Esophagus muscularis mucosa (tissue), 4 donors: ENCODE measurements at regions not wholly inside any gene's neighbourhood (a gene's known extent, or its start where the extent isn't known, plus 50 kb on each side); places are given as distances from the start of the nearest gene placed in this dataset.
"Not testable (repeated sequence)": the region's sequence is repeated elsewhere in the genome, so short reads cannot be mapped to it uniquely, and the experiment has no call there.

ENCODE experiments used
- DNase-seq: peaks from one replicate; pipeline ENCODE4 v3.0.0-alpha.2; 2017; ENCODE audit errors: extremely low spot score
- H3K27ac ChIP-seq, 4 donors: fragments of 200-600 bp; sonication (generic); replicated peaks in 1 of 4; 1 replicate in 3 of 4; 2 replicates in 1 of 4; pipeline ENCODE4 v1.5.1; 2016 to 2019; ENCODE audit warnings: mild to moderate bottlenecking in 1 of 4
- H3K27me3 ChIP-seq, 4 donors: fragments of 200-600 bp; sonication (generic); one replicate each; pipeline versions ENCODE4 v1.5.1 to v1.6.0; 2016 to 2019
- H3K36me3 ChIP-seq, 4 donors: fragments of 200-600 bp; sonication (generic); one replicate each; pipeline ENCODE4 v1.5.1; 2016 to 2019
- H3K4me1 ChIP-seq, 4 donors: fragments of 200-600 bp; sonication (generic); one replicate each; pipeline ENCODE4 v1.5.1; 2016 to 2019
- H3K4me3 ChIP-seq, 4 donors: fragments of 200-600 bp; sonication (generic); 1 replicate in 2 of 4; 2 replicates in 2 of 4; pipeline ENCODE4 v1.5.1; 2016 to 2019; ENCODE audit warnings: mild to moderate bottlenecking in 4 of 4, moderate library complexity in 1 of 4
- H3K9me3 ChIP-seq, 4 donors: fragments of 200-600 bp; sonication (generic); 1 replicate in 3 of 4; 2 replicates in 1 of 4; pipeline ENCODE4 v1.5.1; 2016 to 2019
- CTCF ChIP-seq, 3 experiments: fragments of 200-600 bp in 2 of 3; fragments of 450-650 bp in 1 of 3; sonication (generic) in 2 of 3; IDR thresholded peaks; one replicate each; pipeline ENCODE4 v1.5.1; 2017 to 2019; ENCODE audit warnings: antibody characterized with exemption in 3 of 3, mild to moderate bottlenecking in 2 of 3, moderate library complexity in 1 of 3
- EP300 ChIP-seq: sonication (generic); formaldehyde crosslinking; IDR thresholded peaks from one replicate; pipeline ENCODE4 v1.6.1; 2017; ENCODE audit warnings: antibody characterized with exemption
- POLR2A ChIP-seq: fragments of 450-650 bp; IDR thresholded peaks from one replicate; pipeline ENCODE4 v1.6.1; 2017; ENCODE audit warnings: antibody characterized with exemption, moderate library complexity, mild to moderate bottlenecking, low read depth
- POLR2AphosphoS5 ChIP-seq, 2 donors: sonication (generic); formaldehyde crosslinking; IDR thresholded peaks; one replicate each; pipeline ENCODE4 v1.6.1; 2017; ENCODE audit warnings: antibody characterized with exemption in 2 of 2
- WGBS: methylation state at CpG from one replicate; pipeline ENCODE4 v1.1.5; 2018; 5-methylcytosine and 5-hydroxymethylcytosine counted together
- intact Hi-C: fragments of 100-400 bp; cut with DNase I; formaldehyde crosslinking; loops from one replicate; pipeline ENCODE4 v1.15.1; 2023

- 64% methylated on average over 2 of the region's 2 CpGs for WGBS
- DNase-seq = no peak
Observed at GRCh38 chr1:200292699-200293098, 117.1 kb downstream of the ZNF281 start.

GRCh38 chr1:200291106-200291505 is 118.7 kb downstream of the ZNF281 start:
- Histone ChIP-seq H3K36me3 (no peaks in the 10 kb centered on the region), H3K4me3 (no peak overlapping the region), H3K27ac (no peak overlapping the region), H3K4me1 (no peaks in the 10 kb centered on the region), H3K9me3 (no peaks in the 10 kb centered on the region), H3K27me3 (no peaks in the 10 kb centered on the region)
- WGBS = 75% methylated on average over 2 of the region's 2 CpGs
- no peak for DNase-seq
- TF ChIP-seq POLR2AphosphoS5 (IDR thresholded peaks at IDR 0.05) (no peak), CTCF (IDR thresholded peaks at IDR 0.05) (no peak), EP300 (no peak), POLR2A (no peak)
- intact Hi-C loops = no loop called here

More at GRCh38 chr1:200292699-200293098, 117.1 kb downstream of the ZNF281 start:
- intact Hi-C loops = no loop called here
- Histone ChIP-seq H3K9me3 (no peaks in the 10 kb centered on the region), H3K27ac (no peak overlapping the region), H3K36me3 (no peaks in the 10 kb centered on the region), H3K27me3 (no peaks in the 10 kb centered on the region), H3K4me1 (no peaks in the 10 kb centered on the region), H3K4me3 (no peak overlapping the region)
- TF ChIP-seq POLR2AphosphoS5 (IDR thresholded peaks at IDR 0.05) = no peak

- WGBS = 67% methylated on average over 5 of the region's 5 CpGs
Observed at GRCh38 chr1:200290010-200290685, 119.7 kb downstream of the ZNF281 start.

GRCh38 chr1:200288226-200288625 is 121.6 kb downstream of the ZNF281 start:
- intact Hi-C loops = no loop called here

More at GRCh38 chr1:200290010-200290685, 119.7 kb downstream of the ZNF281 start:
- H3K27me3 ChIP-seq = no peaks in the 10 kb centered on the region
- no peak for DNase-seq
- no peaks in the 10 kb centered on the region for H3K9me3 ChIP-seq
- no peak for TF ChIP-seq EP300
- intact Hi-C loops = no loop called here
- no peaks in the 10 kb centered on the region for H3K36me3 ChIP-seq
- H3K4me1 ChIP-seq = no peaks in the 10 kb centered on the region
- H3K27ac ChIP-seq = no peak overlapping the region
- H3K4me3 ChIP-seq = no peak overlapping the region

GRCh38 chr1:200284236-200284635 is 125.6 kb downstream of the ZNF281 start:
- intact Hi-C loops, H3K27ac ChIP-seq, H3K9me3 ChIP-seq, H3K4me1 ChIP-seq, H3K4me3 ChIP-seq, H3K36me3 ChIP-seq, H3K27me3 ChIP-seq, DNase-seq: not testable (repeated sequence)
- whole genome bisulfite sequencing = 100% methylated on average over 5 of the region's 5 CpGs

More at GRCh38 chr1:200288226-200288625, 121.6 kb downstream of the ZNF281 start:
- Histone ChIP-seq H3K36me3 (no peaks in the 10 kb centered on the region), H3K27me3 (no peaks in the 10 kb centered on the region), H3K4me1 (no peaks in the 10 kb centered on the region), H3K27ac (no peak overlapping the region), H3K4me3 (no peak overlapping the region), H3K9me3 (no peaks in the 10 kb centered on the region)
- no peak for TF ChIP-seq EP300
- TF ChIP-seq POLR2AphosphoS5 (IDR thresholded peaks at IDR 0.05) = no peak
- TF ChIP-seq POLR2A = no peak
- TF ChIP-seq CTCF (IDR thresholded peaks at IDR 0.05) = no peak
- 98% methylated on average over 5 of the region's 5 CpGs for WGBS
- no peak for DNase-seq

GRCh38 chr1:200282497-200283122 is 127.2 kb downstream of the ZNF281 start:
- no peaks in the 10 kb centered on the region for H3K36me3 ChIP-seq
- H3K4me1 ChIP-seq = no peaks in the 10 kb centered on the region
- no peaks in the 10 kb centered on the region for H3K9me3 ChIP-seq
- no peak for DNase-seq
- 91% methylated on average over 9 of the region's 9 CpGs for WGBS
- intact Hi-C loops = no loop called here
- TF ChIP-seq POLR2A = no peak
- no peak for TF ChIP-seq POLR2AphosphoS5 (IDR thresholded peaks at IDR 0.05)
- no peak for TF ChIP-seq EP300
- no peak for TF ChIP-seq CTCF (IDR thresholded peaks at IDR 0.05)
- H3K4me3 ChIP-seq = no peak overlapping the region
- H3K27ac ChIP-seq = no peak overlapping the region
- no peaks in the 10 kb centered on the region for H3K27me3 ChIP-seq
